Hepatocyte (in vitro differentiated cells): ENCODE measurements at regions not wholly inside any gene's neighbourhood (a gene's known extent, or its start where the extent isn't known, plus 50 kb on each side); places are given as distances from the start of the nearest gene placed in this dataset.

Experiments
- CTCF ChIP-seq: fragments of 200-600 bp; sonication (generic); IDR thresholded peaks from 2 replicates; pipeline ENCODE4 v1.5.1; 2016; ENCODE audit warnings: antibody characterized with exemption, mild to moderate bottlenecking; ENCODE audit not compliant: poor library complexity
- EZH2 ChIP-seq: fragments of 200-600 bp; sonication (generic); IDR thresholded peaks from 2 replicates; pipeline ENCODE4 v1.6.1; 2016; ENCODE audit warnings: antibody characterized with exemption, mild to moderate bottlenecking, borderline replicate concordance
- EZH2phosphoT487 ChIP-seq: fragments of 200-600 bp; sonication (generic); IDR thresholded peaks from one replicate; pipeline ENCODE4 v1.6.1; 2018; ENCODE audit warnings: antibody characterized with exemption, mild to moderate bottlenecking, low read depth, moderate library complexity; ENCODE audit not compliant: unreplicated experiment, severe bottlenecking

GRCh38 chr2:139165601-139166000 lies 385.4 kb upstream of the NXPH2 start:
- no peak for TF ChIP-seq CTCF
- TF ChIP-seq EZH2 = no peak
- TF ChIP-seq EZH2phosphoT487 = no peak
